ENCODE measurements at regions not wholly inside any gene's neighbourhood (a gene's known extent, or its start where the extent isn't known, plus 50 kb on each side); places are given as distances from the start of the nearest gene placed in this dataset.

DNA sequence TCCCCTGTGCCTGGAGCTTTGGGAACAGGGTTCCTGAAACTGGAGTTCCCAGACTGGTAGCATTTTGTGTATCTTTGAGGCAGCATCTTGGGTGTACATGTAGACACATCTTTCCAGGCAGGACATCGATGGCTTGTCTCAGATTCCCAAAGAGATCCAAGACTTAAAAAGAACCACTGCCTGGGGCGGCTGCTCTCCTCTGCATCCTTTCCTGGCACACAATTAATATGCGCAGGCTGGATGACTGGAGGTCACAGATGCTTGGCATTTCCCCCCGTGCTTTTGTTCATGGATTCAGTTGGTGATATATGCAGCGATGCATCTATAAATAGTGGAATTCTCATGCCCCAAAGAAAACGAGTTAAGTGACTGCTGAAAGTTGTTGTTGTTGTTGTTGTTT is 80.5 kb downstream of the CLDN34 start:
- DNase-seq: no peak

DNA sequence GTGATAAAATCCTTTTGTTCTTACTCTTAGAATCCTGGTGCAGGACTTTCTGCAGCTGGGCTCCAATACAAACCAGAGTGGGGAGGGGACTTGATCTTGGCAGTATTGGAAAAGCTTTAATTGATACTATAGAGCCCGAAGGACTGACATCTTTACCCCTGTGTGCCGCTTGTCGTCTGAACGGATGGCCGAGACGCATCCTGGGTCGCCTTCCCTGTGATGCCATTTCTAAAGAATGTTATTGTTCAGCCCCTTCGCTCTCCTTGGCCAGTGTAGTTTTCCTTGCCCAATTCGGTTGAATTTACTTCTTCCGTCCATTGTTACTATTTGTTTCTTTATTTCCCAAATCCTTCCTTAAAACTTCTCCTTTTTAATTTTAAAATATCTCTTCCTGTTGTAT is 80.9 kb downstream of the CLDN34 start:
- DNase-seq: no peak

DNA sequence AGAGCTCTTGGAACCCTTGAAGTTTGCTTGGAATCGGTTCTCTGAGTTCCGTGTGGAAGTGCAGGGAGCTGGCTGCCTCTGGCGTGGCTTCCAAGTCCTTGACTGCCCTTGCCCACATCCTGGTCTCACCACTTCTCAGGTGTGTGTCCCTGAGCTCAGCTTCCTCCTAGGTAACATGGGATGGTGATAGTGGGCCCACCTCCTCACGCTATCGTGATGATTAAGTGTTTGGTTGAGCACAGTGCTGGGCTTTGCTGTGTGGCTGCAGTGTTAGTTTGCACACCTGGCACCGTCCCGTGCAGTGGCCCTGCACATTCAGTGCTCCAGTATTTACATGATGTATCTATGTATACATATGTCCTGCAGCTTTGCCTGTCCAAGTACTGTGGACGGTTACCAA is 81.5 kb downstream of the CLDN34 start:
- no peak for DNase-seq

- no peak for DNase-seq
Observed at GRCh38 chrX:10049236-10049635, 82.1 kb downstream of the CLDN34 start.

GRCh38 chrX:10050481-10050880 is 83.3 kb downstream of the CLDN34 start:
- no peak for DNase-seq

DNA sequence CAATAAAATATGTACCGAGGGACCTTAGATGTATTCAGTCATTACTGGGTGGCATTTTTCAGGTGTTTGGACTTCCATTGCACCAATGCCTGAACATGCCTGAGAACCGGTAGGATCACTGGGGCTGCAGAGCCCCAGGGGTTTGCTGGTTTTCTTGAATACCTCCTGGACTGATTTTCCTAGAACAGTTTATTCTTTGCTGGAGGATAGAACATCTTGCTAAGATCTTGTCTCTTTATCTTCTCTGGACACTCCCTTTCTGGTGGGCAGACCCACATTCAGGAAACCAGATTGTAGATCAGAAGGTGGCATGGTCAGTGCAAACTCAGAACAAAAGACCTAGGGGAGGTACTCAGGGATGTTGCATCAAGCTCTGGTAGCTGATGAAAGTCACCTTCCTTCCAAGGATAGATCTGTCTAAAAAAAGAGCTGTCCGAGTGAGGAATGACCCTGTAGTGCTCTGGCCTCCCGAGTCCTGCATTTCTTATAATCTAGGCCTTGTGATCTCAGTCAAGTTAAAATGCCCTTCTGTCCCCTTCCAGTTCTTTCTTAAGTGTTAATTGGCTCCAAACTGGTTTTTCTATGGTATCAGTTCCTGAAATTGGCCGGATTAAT is 84.8 kb downstream of the CLDN34 start:
- DNase-seq: no peak

DNA sequence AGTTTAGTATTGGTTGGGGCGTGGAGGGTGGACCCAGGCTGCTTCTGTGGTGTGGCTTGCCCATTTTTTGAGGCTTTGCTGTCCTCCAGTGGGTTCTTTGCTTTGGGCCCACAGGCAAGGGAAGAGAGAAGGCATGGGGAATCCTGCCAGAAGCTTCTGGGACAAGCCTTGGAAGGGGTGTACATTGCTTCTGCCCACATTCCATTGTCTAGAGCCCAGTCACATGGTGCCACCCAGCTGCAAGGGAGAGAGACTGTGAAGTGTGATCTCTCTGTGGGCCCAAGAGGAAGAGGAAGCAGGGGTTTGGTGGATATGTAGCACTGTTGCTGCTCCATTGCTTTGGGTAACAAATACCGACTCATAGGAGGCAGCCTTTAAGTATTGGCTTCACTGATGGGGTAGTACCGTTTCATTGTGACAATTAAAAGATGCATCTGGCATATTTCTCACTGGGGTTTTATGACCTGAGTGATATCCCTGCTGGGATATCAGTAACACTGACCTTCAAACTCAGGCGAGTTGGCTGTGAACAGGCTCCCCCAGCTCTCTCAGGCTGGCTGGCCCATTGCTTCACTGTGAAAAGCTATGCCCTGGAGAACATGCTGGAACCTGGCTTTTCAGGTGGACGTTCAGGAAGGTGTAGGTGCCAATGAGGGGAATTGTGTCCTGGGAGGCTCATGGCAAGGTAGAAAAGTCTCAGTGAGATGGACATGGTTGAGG is 85.9 kb downstream of the CLDN34 start:
- DNase-seq: no peak

DNA sequence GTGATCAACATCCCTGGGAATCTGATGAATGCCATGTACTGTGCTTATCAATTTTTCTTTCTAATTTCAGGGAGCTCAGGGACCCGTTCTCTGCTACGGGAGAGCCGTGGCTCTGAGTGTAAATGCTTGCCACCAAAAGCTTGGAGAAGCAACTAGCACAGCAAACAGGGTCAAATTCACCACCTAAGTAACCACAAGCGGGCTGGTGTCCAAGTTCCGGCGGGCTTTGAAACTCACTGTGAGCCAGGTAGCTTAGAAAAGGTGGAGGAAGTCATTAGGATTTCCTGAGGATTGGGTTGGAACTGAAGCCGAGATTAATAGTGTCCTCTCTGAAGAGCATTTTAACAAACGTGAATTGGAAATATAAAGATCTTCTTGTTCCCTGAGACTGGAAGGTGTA is 87.2 kb downstream of the CLDN34 start:
- DNase-seq: no peak

GRCh38 chrX:10055430-10055829 is 88.3 kb downstream of the CLDN34 start:
- no peak for DNase-seq

DNA sequence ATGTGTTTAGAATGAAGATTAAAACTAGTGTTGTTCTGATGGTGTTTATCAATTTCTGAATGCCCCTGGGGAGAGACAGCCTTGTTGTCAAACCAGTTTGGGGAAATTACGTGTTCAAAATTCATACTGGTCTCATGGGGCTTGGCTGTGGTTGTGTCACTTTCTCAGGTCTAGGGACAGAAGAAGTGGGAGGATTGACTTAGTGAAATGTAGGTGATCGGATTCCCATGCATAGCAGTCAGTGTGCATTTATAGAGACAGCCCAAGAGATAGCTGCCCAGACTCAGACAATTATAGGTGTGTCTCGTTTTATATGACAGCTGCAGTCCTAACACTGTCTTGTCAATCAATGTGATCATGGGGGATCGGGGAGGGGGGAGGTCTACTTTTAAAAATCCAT is 94.4 kb upstream of the CLCN4 start:
- DNase-seq: no peak

DNA sequence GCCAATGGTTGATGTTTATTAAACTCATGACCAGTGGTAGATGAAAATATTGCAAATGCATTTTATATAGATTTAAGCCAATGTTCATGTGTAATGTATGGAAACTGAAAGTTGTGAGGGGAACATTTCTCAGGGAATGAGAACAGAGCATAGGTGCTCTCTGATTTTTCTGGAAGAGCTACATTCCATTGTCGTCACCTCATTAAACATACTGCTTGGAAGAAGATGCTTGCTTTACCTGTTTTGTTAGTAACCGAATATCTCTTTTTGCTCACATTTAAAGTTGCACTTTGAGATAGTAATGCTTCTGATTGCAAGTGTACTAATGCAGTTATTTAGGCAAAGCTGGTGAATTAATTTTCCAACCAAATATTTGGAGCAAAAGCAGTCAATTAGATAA is 93.8 kb upstream of the CLCN4 start:
- no peak for DNase-seq

GRCh38 chrX:10064736-10065135 is 92.0 kb upstream of the CLCN4 start:
- no peak for DNase-seq

DNA sequence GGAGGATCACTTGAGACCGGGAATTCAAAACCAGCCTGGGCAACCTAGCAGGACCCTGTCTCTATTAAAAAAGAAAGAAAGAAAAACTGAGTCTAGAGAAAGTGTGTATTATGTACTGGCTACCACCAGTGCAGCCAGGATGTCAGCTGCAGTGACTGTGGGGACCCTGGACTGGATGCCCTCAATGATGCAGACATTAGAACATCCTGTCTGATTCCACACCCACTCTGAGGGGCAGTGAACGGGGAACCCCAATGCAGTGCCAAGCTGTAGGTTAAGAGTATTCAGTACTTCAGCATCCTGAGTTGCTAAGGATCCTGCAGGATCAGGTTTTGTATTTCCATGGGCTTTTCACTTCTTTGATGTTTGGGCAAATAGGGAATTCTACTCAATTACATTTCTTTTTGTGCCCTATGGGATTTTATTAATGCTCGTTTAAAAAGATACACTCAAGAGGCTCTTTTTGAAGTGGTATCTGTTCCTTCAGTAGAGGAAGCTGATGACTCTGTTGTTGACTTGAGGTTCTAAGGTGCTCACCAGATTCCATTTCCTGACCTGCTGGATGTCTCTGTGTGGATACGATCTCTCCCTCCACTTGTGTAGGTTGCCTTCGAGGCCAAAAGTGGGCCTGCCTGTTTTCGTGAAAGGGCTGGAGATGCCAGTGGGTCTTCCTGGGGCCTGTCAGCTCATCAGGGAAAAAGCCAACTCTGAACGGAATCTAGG is 85.9 kb upstream of the CLCN4 start:
- DNase-seq: no peak

- no peak for DNase-seq
Observed at GRCh38 chrX:10071451-10072144, 85.2 kb upstream of the CLCN4 start.

DNA sequence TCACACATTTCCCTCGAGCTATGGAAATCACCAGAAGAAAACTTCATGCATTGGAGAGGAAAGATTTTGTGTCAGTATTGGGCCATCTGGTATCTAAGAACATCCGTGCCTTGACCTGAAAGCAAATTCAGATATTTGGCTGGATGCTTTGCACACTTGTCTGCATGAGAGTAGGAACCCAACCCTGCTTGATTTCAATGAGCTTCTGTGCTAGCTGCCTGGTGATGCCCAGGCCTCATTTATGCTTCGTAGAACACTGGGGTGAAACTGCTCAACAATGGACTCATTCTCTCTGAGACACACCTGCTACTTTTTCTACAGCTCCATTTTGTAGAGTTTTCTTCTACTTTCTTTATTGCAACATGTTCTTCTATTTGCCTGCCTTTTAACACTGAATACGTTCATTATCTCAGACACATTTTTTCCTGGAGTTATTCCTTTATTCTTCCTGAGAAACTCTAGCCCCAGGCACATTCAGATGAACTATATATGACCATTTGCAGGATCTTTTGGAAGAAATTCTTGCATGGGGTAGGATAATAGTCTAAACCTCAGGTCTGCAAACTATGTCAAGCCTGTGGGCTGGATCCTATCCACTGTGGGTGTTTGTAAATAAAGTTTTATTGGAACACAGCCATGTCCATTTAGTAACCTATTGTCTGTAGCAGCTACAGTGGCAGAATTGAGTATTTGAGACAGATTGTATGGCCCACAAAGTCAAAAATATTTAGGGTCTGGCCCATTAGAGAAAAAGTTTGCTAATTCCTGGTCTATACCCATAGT is 83.8 kb upstream of the CLCN4 start:
- no peak for DNase-seq

DNA sequence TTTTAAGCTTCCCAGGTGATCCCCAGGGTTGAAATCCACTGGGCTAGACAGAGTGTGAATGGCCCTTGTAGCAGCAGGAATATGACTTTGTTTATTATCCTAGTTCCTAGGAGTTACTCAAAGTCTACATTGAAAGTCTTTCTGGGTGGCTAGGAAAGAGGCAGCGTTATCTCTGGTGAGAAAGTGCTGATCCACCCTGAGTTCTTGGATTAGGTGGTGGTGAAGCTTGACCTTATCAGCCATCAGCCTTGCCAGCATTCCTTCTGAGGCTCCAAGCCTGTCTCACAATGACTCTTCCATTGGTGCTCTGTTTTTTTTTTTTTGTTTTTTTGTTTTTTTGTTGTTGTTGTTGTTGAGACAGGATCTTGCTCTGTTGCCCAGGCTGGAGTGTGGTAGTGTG is 83.1 kb upstream of the CLCN4 start:
- no peak for DNase-seq

GRCh38 chrX:10074241-10074941 is 82.4 kb upstream of the CLCN4 start:
- DNase-seq: no peak

GRCh38 chrX:10076765-10077164 is 80.0 kb upstream of the CLCN4 start:
- DNase-seq: no peak

GRCh38 chrX:10077425-10078188 is 79.2 kb upstream of the CLCN4 start:
- DNase-seq: no peak

- DNase-seq: no peak
Observed at GRCh38 chrX:10078266-10078665, 78.5 kb upstream of the CLCN4 start.

GRCh38 chrX:10079231-10079630 is 77.5 kb upstream of the CLCN4 start:
- DNase-seq: no peak
